ENCODE measurements at regions not wholly inside any gene's neighbourhood (a gene's known extent, or its start where the extent isn't known, plus 50 kb on each side); places are given as distances from the start of the nearest gene placed in this dataset.

- Histone ChIP-seq H2AFZ (no peak overlapping the region), H3K27ac (no peak overlapping the region), H3K9me3 (ENCODE audit: control insufficient read depth, low read length) (no peaks in the 10 kb centered on the region), H3K4me1 (no peaks in the 10 kb centered on the region), H3K9ac (no peak overlapping the region), H3K79me2 (no peaks in the 10 kb centered on the region), H3K4me2 (ENCODE audit: low read length) (no peak overlapping the region), H3K27me3 (ENCODE audit: control insufficient read depth, insufficient read depth, low read length) (no peaks in the 10 kb centered on the region), H3K4me3 (ENCODE audit: low read depth, low read length) (no peak overlapping the region), H3K36me3 (ENCODE audit: control insufficient read depth, insufficient read depth, low read length) (no peaks in the 10 kb centered on the region)
- no peak for TF ChIP-seq CTCF (IDR thresholded peaks at IDR 0.05)
These were observed 135.3 kb downstream of the SLC38A6 start for GRCh38 chr14:61116369-61116768.

- TF ChIP-seq CTCF (IDR thresholded peaks at IDR 0.05): no peak
- Histone ChIP-seq H3K4me2 (ENCODE audit: low read length) (no peak overlapping the region), H3K4me1 (no peaks in the 10 kb centered on the region), H3K79me2 (no peaks in the 10 kb centered on the region), H3K27ac (no peak overlapping the region), H3K9ac (no peak overlapping the region), H3K36me3 (ENCODE audit: control insufficient read depth, insufficient read depth, low read length) (no peaks in the 10 kb centered on the region), H3K4me3 (ENCODE audit: low read depth, low read length) (no peak overlapping the region), H3K27me3 (ENCODE audit: control insufficient read depth, insufficient read depth, low read length) (no peaks in the 10 kb centered on the region), H3K9me3 (ENCODE audit: control insufficient read depth, low read length) (no peaks in the 10 kb centered on the region), H2AFZ (no peak overlapping the region)
These were observed 132.6 kb downstream of the SLC38A6 start for GRCh38 chr14:61113561-61114225.

- no peak for TF ChIP-seq CTCF (IDR thresholded peaks at IDR 0.05)
- H3K9me3 ChIP-seq (ENCODE audit: control insufficient read depth, low read length): no peaks in the 10 kb centered on the region
- H3K4me3 ChIP-seq (ENCODE audit: low read depth, low read length): no peak overlapping the region
- H3K79me2 ChIP-seq: no peaks in the 10 kb centered on the region
- H2AFZ ChIP-seq: no peak overlapping the region
- H3K9ac ChIP-seq: no peak overlapping the region
- no peaks in the 10 kb centered on the region for H3K4me1 ChIP-seq
- no peaks in the 10 kb centered on the region for H3K36me3 ChIP-seq (ENCODE audit: control insufficient read depth, insufficient read depth, low read length)
- H3K27ac ChIP-seq: no peak overlapping the region
- H3K4me2 ChIP-seq (ENCODE audit: low read length): no peak overlapping the region
- H3K27me3 ChIP-seq (ENCODE audit: control insufficient read depth, insufficient read depth, low read length): no peaks in the 10 kb centered on the region
These were observed 131.5 kb downstream of the SLC38A6 start for GRCh38 chr14:61112506-61112905.

- Histone ChIP-seq H3K79me2 (no peaks in the 10 kb centered on the region), H3K9ac (no peak overlapping the region), H3K27ac (no peak overlapping the region), H3K27me3 (ENCODE audit: control insufficient read depth, insufficient read depth, low read length) (no peaks in the 10 kb centered on the region), H3K4me1 (no peaks in the 10 kb centered on the region), H2AFZ (no peak overlapping the region), H3K36me3 (ENCODE audit: control insufficient read depth, insufficient read depth, low read length) (no peaks in the 10 kb centered on the region), H3K4me2 (ENCODE audit: low read length) (no peak overlapping the region), H3K9me3 (ENCODE audit: control insufficient read depth, low read length) (no peaks in the 10 kb centered on the region), H3K4me3 (ENCODE audit: low read depth, low read length) (no peak overlapping the region)
- no peak for TF ChIP-seq CTCF (IDR thresholded peaks at IDR 0.05)
These were observed 130.7 kb downstream of the SLC38A6 start for GRCh38 chr14:61111731-61112130.

- no peak overlapping the region for H3K4me2 ChIP-seq (ENCODE audit: low read length)
- H2AFZ ChIP-seq: no peak overlapping the region
- H3K9ac ChIP-seq: no peak overlapping the region
- H3K36me3 ChIP-seq (ENCODE audit: control insufficient read depth, insufficient read depth, low read length): no peaks in the 10 kb centered on the region
- H3K9me3 ChIP-seq (ENCODE audit: control insufficient read depth, low read length): no peaks in the 10 kb centered on the region
- TF ChIP-seq CTCF (IDR thresholded peaks at IDR 0.05): no peak
- H3K27ac ChIP-seq: no peak overlapping the region
- no peak overlapping the region for H3K4me3 ChIP-seq (ENCODE audit: low read depth, low read length)
- H3K27me3 ChIP-seq (ENCODE audit: control insufficient read depth, insufficient read depth, low read length): no peaks in the 10 kb centered on the region
- H3K4me1 ChIP-seq: no peaks in the 10 kb centered on the region
- H3K79me2 ChIP-seq: no peaks in the 10 kb centered on the region
These were observed 130.2 kb downstream of the SLC38A6 start for GRCh38 chr14:61111209-61111665.
